ENCODE measurements at regions not wholly inside any gene's neighbourhood (a gene's known extent, or its start where the extent isn't known, plus 50 kb on each side); places are given as distances from the start of the nearest gene placed in this dataset.

GRCh38 chr7:98509836-98510235 lies 107.2 kb upstream of the NPTX2 start:
- peaks cover 9% of the 10 kb centered on the region for H3K27me3 Mint-ChIP-seq
- H3K4me3 Mint-ChIP-seq, result no peak overlapping the region
- intact Hi-C loops (cut with micrococcal nuclease), result no loop called here
- no peak for DNase-seq
- H3K36me3 Mint-ChIP-seq, result no peaks in the 10 kb centered on the region
- POLR2A ChIA-PET, result no interaction called here
- no peaks in the 10 kb centered on the region for H3K4me1 Mint-ChIP-seq (ENCODE audit: low read depth)
- CTCF ChIA-PET, result no interaction called here
- H3K27ac Mint-ChIP-seq, result no peak overlapping the region
- no peaks in the 10 kb centered on the region for H3K9me3 Mint-ChIP-seq

- no peaks in the 10 kb centered on the region for H3K36me3 Mint-ChIP-seq
- intact Hi-C loops (cut with micrococcal nuclease), result no loop called here
- H3K4me3 Mint-ChIP-seq, result no peak overlapping the region
- no peak for DNase-seq
- ChIA-PET POLR2A (no interaction called here), CTCF (no interaction called here)
- H3K27me3 Mint-ChIP-seq, result peaks cover 14% of the 10 kb centered on the region
- no peaks in the 10 kb centered on the region for H3K9me3 Mint-ChIP-seq
- no peaks in the 10 kb centered on the region for H3K4me1 Mint-ChIP-seq (ENCODE audit: low read depth)
- H3K27ac Mint-ChIP-seq, result no peak overlapping the region
These were observed 105.6 kb upstream of the BAIAP2L1 start for GRCh38 chr7:98506471-98506870.

- H3K4me3 Mint-ChIP-seq, result no peak overlapping the region
- intact Hi-C loops (cut with micrococcal nuclease), result no loop called here
- H3K36me3 Mint-ChIP-seq, result no peaks in the 10 kb centered on the region
- no peak for DNase-seq
- H3K27ac Mint-ChIP-seq, result no peak overlapping the region
- H3K4me1 Mint-ChIP-seq (ENCODE audit: low read depth), result no peaks in the 10 kb centered on the region
- CTCF ChIA-PET, result no interaction called here
- peaks cover 22% of the 10 kb centered on the region for H3K9me3 Mint-ChIP-seq
- H3K27me3 Mint-ChIP-seq, result peaks cover 11% of the 10 kb centered on the region
- POLR2A ChIA-PET, result no interaction called here
These were observed 99.9 kb upstream of the BAIAP2L1 start for GRCh38 chr7:98500764-98501163.

- Mint-ChIP-seq H3K27me3 (no peaks in the 10 kb centered on the region), H3K4me3 (no peak overlapping the region), H3K36me3 (no peaks in the 10 kb centered on the region), H3K9me3 (peaks cover 29% of the 10 kb centered on the region), H3K4me1 (ENCODE audit: low read depth) (no peaks in the 10 kb centered on the region), H3K27ac (no peak overlapping the region)
- intact Hi-C loops (cut with micrococcal nuclease), result no loop called here
- CTCF ChIA-PET, result no interaction called here
- DNase-seq, result no peak
- POLR2A ChIA-PET, result no interaction called here
These were observed 95.7 kb upstream of the BAIAP2L1 start for GRCh38 chr7:98496618-98497017.

GRCh38 chr7:98495200-98495955 lies 94.5 kb upstream of the BAIAP2L1 start:
- ChIA-PET CTCF (no interaction called here), POLR2A (no interaction called here)
- Mint-ChIP-seq H3K9me3 (peaks cover 29% of the 10 kb centered on the region), H3K4me3 (no peak overlapping the region), H3K27me3 (no peaks in the 10 kb centered on the region), H3K36me3 (no peaks in the 10 kb centered on the region), H3K27ac (no peak overlapping the region), H3K4me1 (ENCODE audit: low read depth) (no peaks in the 10 kb centered on the region)
- no peak for DNase-seq
- intact Hi-C loops (cut with micrococcal nuclease), result no loop called here

GRCh38 chr7:98493030-98493778 lies 92.3 kb upstream of the BAIAP2L1 start:
- intact Hi-C loops (cut with micrococcal nuclease), result no loop called here
- Mint-ChIP-seq H3K4me3 (no peak overlapping the region), H3K27ac (no peak overlapping the region), H3K9me3 (peaks cover 21% of the 10 kb centered on the region), H3K27me3 (no peaks in the 10 kb centered on the region), H3K36me3 (no peaks in the 10 kb centered on the region), H3K4me1 (ENCODE audit: low read depth) (no peaks in the 10 kb centered on the region)
- ChIA-PET POLR2A (no interaction called here), CTCF (interaction anchor here (0.7 kb wide), 1 partner anchor 445 kb away, joined by 3 read pairs; no protein-coding TSS in a partner anchor)
- no peak for DNase-seq

- no peak for DNase-seq
- H3K4me1 Mint-ChIP-seq (ENCODE audit: low read depth), result no peaks in the 10 kb centered on the region
- no peaks in the 10 kb centered on the region for H3K36me3 Mint-ChIP-seq
- H3K27me3 Mint-ChIP-seq, result peaks cover 4% of the 10 kb centered on the region
- POLR2A ChIA-PET, result no interaction called here
- intact Hi-C loops (cut with micrococcal nuclease), result no loop called here
- no peak overlapping the region for H3K27ac Mint-ChIP-seq
- peaks cover 7% of the 10 kb centered on the region for H3K9me3 Mint-ChIP-seq
- no peak overlapping the region for H3K4me3 Mint-ChIP-seq
- CTCF ChIA-PET, result no interaction called here
These were observed 87.3 kb upstream of the BAIAP2L1 start for GRCh38 chr7:98488167-98488566.

GRCh38 chr7:98483964-98484545 lies 83.2 kb upstream of the BAIAP2L1 start:
- Mint-ChIP-seq H3K4me3 (no peak overlapping the region), H3K27ac (no peak overlapping the region), H3K9me3 (peaks cover 7% of the 10 kb centered on the region), H3K27me3 (peaks cover 4% of the 10 kb centered on the region), H3K4me1 (ENCODE audit: low read depth) (no peaks in the 10 kb centered on the region), H3K36me3 (no peaks in the 10 kb centered on the region)
- no peak for DNase-seq
- ChIA-PET POLR2A (no interaction called here), CTCF (no interaction called here)
- intact Hi-C loops (cut with micrococcal nuclease), result no loop called here

- Mint-ChIP-seq H3K36me3 (no peaks in the 10 kb centered on the region), H3K27me3 (peaks cover 4% of the 10 kb centered on the region), H3K4me1 (ENCODE audit: low read depth) (no peaks in the 10 kb centered on the region), H3K27ac (no peak overlapping the region), H3K9me3 (peaks cover 7% of the 10 kb centered on the region), H3K4me3 (no peak overlapping the region)
- ChIA-PET CTCF (no interaction called here), POLR2A (no interaction called here)
- intact Hi-C loops (cut with micrococcal nuclease), result no loop called here
- DNase-seq, result no peak
These were observed 82.5 kb upstream of the BAIAP2L1 start for GRCh38 chr7:98483276-98483963.

- intact Hi-C loops (cut with micrococcal nuclease), result no loop called here
- ChIA-PET POLR2A (no interaction called here), CTCF (no interaction called here)
- Mint-ChIP-seq H3K9me3 (no peaks in the 10 kb centered on the region), H3K36me3 (no peaks in the 10 kb centered on the region), H3K4me1 (ENCODE audit: low read depth) (no peaks in the 10 kb centered on the region), H3K27me3 (no peaks in the 10 kb centered on the region), H3K27ac (no peak overlapping the region), H3K4me3 (no peak overlapping the region)
- DNase-seq, result no peak
These were observed 78.4 kb upstream of the BAIAP2L1 start for GRCh38 chr7:98479318-98479717.

GRCh38 chr7:98475352-98475751 lies 74.5 kb upstream of the BAIAP2L1 start:
- ChIA-PET POLR2A (no interaction called here), CTCF (no interaction called here)
- Mint-ChIP-seq H3K27ac (no peak overlapping the region), H3K4me1 (ENCODE audit: low read depth) (peaks cover 5% of the 10 kb centered on the region), H3K27me3 (peaks cover 15% of the 10 kb centered on the region), H3K36me3 (no peaks in the 10 kb centered on the region), H3K4me3 (no peak overlapping the region), H3K9me3 (no peaks in the 10 kb centered on the region)
- no peak for DNase-seq
- intact Hi-C loops (cut with micrococcal nuclease), result no loop called here

GRCh38 chr7:98474558-98474957 lies 73.7 kb upstream of the BAIAP2L1 start:
- Mint-ChIP-seq H3K27ac (no peak overlapping the region), H3K36me3 (no peaks in the 10 kb centered on the region), H3K4me1 (ENCODE audit: low read depth) (peaks cover 5% of the 10 kb centered on the region), H3K27me3 (peaks cover 21% of the 10 kb centered on the region), H3K4me3 (no peak overlapping the region), H3K9me3 (no peaks in the 10 kb centered on the region)
- CTCF ChIA-PET, result interaction anchor here (0.6 kb wide), 1 partner anchor 63 kb away, joined by 4 read pairs; no protein-coding TSS in a partner anchor
- POLR2A ChIA-PET, result no interaction called here
- no peak for DNase-seq
- intact Hi-C loops (cut with micrococcal nuclease), result no loop called here

Measured in activated CD4-positive, alpha-beta memory T cell treated with anti-CD3 and anti-CD28 coated beads for 36 hours (primary cell).